IMR-90 (cell line): ENCODE measurements at regions not wholly inside any gene's neighbourhood (a gene's known extent, or its start where the extent isn't known, plus 50 kb on each side); places are given as distances from the start of the nearest gene placed in this dataset.

ENCODE experiments used
- CEBPB ChIP-seq: IDR thresholded peaks from 2 replicates; pipeline ENCODE4 v1.6.1; 2012; ENCODE audit warnings: low read depth, low read length, improper control_type of control experiment
- FOS ChIP-seq: fragments of 150-350 bp; IDR thresholded peaks from 2 replicates; pipeline ENCODE4 v1.6.1; 2016; ENCODE audit warnings: low read depth, low read length
- MXI1 ChIP-seq: IDR thresholded peaks from 2 replicates; pipeline ENCODE4 v1.6.1; 2012; ENCODE audit warnings: low read depth, mild to moderate bottlenecking, low read length, moderate library complexity, borderline replicate concordance
- POLR2A ChIP-seq: IDR thresholded peaks from 2 replicates; pipeline ENCODE4 v1.6.1; 2012; ENCODE audit warnings: mild to moderate bottlenecking, low read depth, low read length
- SMC3 ChIP-seq: fragments of 150-350 bp; IDR thresholded peaks from 2 replicates; pipeline ENCODE4 v1.6.1; 2016; ENCODE audit warnings: low read depth, mild to moderate bottlenecking, antibody characterized with exemption, low read length, moderate library complexity
- USF2 ChIP-seq: fragments of 150-350 bp; IDR thresholded peaks from 2 replicates; pipeline ENCODE4 v1.6.1; 2017; ENCODE audit warnings: mild to moderate bottlenecking, antibody characterized with exemption, low read length, low read depth
- TF ChIP-seq, protein P1 (sequence below): conservative IDR thresholded peaks from 2 replicates; pipeline ENCODE4 v1.5.1; 2012; ENCODE audit warnings: mild to moderate bottlenecking, low read depth, low read length, improper control_type of control experiment

DNA sequence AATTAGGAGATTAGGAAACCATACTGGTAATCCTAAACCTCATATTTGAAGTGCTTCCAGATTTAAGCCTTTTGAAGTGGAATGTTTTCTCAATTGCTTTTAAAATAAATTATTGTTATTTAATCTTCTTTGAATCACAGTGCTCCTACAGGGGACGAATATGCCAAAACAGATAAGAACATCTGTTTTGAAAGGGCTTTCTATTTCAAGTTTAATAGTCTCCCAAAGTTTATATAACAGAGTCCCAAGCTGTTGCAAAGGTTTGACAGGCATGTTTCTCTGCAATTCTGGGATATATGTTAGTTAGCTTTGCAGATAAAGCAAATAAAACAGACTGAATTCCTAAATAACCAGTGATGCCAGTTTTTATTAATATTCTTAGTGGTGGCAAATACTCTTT is 803.7 kb downstream of the TLE4 start:
- TF ChIP-seq, protein P1, sequence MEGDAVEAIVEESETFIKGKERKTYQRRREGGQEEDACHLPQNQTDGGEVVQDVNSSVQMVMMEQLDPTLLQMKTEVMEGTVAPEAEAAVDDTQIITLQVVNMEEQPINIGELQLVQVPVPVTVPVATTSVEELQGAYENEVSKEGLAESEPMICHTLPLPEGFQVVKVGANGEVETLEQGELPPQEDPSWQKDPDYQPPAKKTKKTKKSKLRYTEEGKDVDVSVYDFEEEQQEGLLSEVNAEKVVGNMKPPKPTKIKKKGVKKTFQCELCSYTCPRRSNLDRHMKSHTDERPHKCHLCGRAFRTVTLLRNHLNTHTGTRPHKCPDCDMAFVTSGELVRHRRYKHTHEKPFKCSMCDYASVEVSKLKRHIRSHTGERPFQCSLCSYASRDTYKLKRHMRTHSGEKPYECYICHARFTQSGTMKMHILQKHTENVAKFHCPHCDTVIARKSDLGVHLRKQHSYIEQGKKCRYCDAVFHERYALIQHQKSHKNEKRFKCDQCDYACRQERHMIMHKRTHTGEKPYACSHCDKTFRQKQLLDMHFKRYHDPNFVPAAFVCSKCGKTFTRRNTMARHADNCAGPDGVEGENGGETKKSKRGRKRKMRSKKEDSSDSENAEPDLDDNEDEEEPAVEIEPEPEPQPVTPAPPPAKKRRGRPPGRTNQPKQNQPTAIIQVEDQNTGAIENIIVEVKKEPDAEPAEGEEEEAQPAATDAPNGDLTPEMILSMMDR = no peak
- TF ChIP-seq POLR2A = no peak
- no peak for TF ChIP-seq USF2
- no peak for TF ChIP-seq SMC3
- no peak for TF ChIP-seq FOS
- TF ChIP-seq MXI1 = no peak
- no peak for TF ChIP-seq CEBPB
